ENCODE measurements at regions not wholly inside any gene's neighbourhood (a gene's known extent, or its start where the extent isn't known, plus 50 kb on each side); places are given as distances from the start of the nearest gene placed in this dataset.

DNA sequence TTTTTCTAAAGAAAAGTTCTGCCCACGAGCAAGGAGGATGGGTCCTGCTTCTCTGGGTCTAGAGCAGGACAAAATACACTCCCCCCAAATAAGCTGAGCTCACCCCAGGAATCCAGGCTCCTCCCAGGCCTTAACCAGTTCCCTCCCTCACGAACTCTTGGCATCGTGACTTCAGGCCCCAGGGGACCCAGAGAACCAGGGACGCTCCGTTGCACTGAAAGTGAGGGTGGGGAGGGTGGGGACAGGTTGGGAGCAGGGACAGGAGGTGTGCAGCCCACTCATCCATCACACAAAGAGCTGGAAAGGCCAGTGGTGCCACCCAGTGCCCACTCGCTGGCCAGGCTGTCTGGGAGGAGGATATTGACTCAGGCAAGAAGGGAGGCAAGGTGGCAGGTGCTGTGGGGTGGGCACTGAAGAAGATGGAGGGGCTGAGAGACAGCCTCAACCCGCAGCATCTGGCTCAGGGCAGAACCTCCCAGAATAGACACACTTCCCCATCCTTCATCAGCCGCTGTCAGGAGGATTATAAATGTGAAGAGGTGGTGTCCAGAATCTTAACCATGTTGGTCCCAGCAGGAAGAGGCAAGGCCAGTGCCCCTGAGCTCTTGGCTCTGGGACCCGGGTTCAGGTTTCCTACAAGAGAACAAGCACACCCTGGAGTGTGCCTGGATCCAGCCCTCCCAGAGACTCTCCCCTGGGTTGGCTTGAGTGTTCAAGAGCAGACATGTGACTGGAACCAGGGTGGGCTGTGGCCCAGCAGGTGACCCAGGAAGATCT, 67.9 kb upstream of the RPL38 start:
- intact Hi-C loops (cut with DNase I, micrococcal nuclease): no loop called here
- CTCF ChIA-PET: no interaction called here
- DNase-seq: no peak
- ATAC-seq (ENCODE audit: poor library complexity): no peak
- H3K27ac Mint-ChIP-seq: no peak overlapping the region
- no peaks in the 10 kb centered on the region for H3K36me3 Mint-ChIP-seq (ENCODE audit: low read depth)
- POLR2A ChIA-PET: no interaction called here
- no peaks in the 10 kb centered on the region for H3K9me3 Mint-ChIP-seq
- no peak overlapping the region for H3K4me3 Mint-ChIP-seq
- no peak overlapping the region for H3K4me3 ChIP-seq (ENCODE audit: low read length)
- TF ChIP-seq, protein P1, sequence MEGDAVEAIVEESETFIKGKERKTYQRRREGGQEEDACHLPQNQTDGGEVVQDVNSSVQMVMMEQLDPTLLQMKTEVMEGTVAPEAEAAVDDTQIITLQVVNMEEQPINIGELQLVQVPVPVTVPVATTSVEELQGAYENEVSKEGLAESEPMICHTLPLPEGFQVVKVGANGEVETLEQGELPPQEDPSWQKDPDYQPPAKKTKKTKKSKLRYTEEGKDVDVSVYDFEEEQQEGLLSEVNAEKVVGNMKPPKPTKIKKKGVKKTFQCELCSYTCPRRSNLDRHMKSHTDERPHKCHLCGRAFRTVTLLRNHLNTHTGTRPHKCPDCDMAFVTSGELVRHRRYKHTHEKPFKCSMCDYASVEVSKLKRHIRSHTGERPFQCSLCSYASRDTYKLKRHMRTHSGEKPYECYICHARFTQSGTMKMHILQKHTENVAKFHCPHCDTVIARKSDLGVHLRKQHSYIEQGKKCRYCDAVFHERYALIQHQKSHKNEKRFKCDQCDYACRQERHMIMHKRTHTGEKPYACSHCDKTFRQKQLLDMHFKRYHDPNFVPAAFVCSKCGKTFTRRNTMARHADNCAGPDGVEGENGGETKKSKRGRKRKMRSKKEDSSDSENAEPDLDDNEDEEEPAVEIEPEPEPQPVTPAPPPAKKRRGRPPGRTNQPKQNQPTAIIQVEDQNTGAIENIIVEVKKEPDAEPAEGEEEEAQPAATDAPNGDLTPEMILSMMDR (IDR thresholded peaks at IDR 0.05): no peak
- peaks cover 9 to 10% of the 10 kb centered on the region in 2 experiments for H3K27me3 ChIP-seq (ENCODE audit: control insufficient read depth in 1 of 2, insufficient read depth in 2 of 2, low read length in 2 of 2)
- peaks cover 57% of the 10 kb centered on the region for H3K27me3 Mint-ChIP-seq
- H3K36me3 ChIP-seq (ENCODE audit: insufficient read depth, low read length): no peaks in the 10 kb centered on the region
- no peak overlapping the region for H3K27ac ChIP-seq (ENCODE audit: low read depth in 1 of 2, low read length in 2 of 2)
- H3K4me1 ChIP-seq (ENCODE audit: insufficient read depth, low read length): no peaks in the 10 kb centered on the region
- H3K9me3 ChIP-seq (ENCODE audit: control insufficient read depth in 1 of 2, insufficient read depth in 1 of 2, low read length in 2 of 2): peaks cover 4% of the 10 kb centered on the region in 2 experiments
- H3K4me1 Mint-ChIP-seq (ENCODE audit: low read depth): no peaks in the 10 kb centered on the region

DNA sequence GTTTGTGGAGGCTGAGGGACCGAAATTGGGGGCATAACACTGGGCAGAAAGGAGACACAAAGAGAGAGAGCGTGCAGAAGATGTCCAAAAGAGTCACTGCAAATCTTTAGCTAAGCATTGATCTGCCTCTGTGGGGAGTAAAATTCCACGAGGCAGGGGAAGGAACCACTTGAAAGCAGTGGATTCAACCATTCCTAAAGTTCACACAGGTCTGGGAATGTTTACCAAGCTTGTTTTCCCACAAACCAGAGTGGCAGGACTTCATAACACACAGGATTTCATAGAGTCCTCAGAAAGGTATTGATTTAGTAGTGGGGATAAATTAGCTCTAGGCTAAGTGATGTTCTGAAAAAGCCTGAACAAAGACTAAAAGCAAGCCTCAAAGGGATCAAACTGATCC, 66.1 kb upstream of the RPL38 start:
- peaks cover 39% of the 10 kb centered on the region for H3K27me3 Mint-ChIP-seq
- TF ChIP-seq, protein P1 (IDR thresholded peaks at IDR 0.05): no peak
- no peak overlapping the region for H3K27ac Mint-ChIP-seq
- H3K4me3 Mint-ChIP-seq: no peak overlapping the region
- ChIA-PET CTCF (no interaction called here), POLR2A (no interaction called here)
- peaks cover 5 to 10% of the 10 kb centered on the region in 2 experiments for H3K27me3 ChIP-seq (ENCODE audit: control insufficient read depth in 1 of 2, insufficient read depth in 2 of 2, low read length in 2 of 2)
- DNase-seq (no peak), ATAC-seq (ENCODE audit: poor library complexity) (no peak)
- H3K36me3 ChIP-seq (ENCODE audit: insufficient read depth, low read length): no peaks in the 10 kb centered on the region
- no peaks in the 10 kb centered on the region for H3K4me1 ChIP-seq (ENCODE audit: insufficient read depth, low read length)
- peaks cover 3% of the 10 kb centered on the region for H3K9me3 Mint-ChIP-seq
- H3K27ac ChIP-seq (ENCODE audit: low read depth in 1 of 2, low read length in 2 of 2): no peak overlapping the region
- no peaks in the 10 kb centered on the region for H3K4me1 Mint-ChIP-seq (ENCODE audit: low read depth)
- H3K4me3 ChIP-seq (ENCODE audit: low read length): no peak overlapping the region
- intact Hi-C loops (cut with DNase I, micrococcal nuclease): no loop called here
- H3K9me3 ChIP-seq (ENCODE audit: control insufficient read depth in 1 of 2, insufficient read depth in 1 of 2, low read length in 2 of 2): peaks cover 4 to 19% of the 10 kb centered on the region in 2 experiments
- H3K36me3 Mint-ChIP-seq (ENCODE audit: low read depth): peaks cover 1% of the 10 kb centered on the region

DNA sequence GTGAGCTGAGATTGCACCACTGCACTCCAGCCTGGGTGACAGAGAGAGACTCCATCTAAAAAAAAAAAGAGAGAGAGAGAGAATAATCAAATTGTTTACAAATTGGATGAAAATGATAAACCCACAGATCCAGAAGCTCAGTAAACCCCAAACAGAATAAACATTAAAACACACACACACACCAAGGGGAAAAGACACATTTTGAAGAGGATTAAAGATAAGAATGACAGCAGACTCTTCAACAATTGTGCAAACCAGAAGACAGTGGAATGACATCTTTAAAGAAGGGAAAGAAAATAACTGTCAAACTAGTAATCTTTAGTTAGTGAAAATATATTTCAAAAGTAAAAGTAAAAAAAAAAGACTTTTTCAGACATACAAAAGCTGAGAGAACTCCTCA, 64.4 kb upstream of the RPL38 start:
- no peak overlapping the region for H3K27ac Mint-ChIP-seq
- Histone ChIP-seq H3K4me3 (ENCODE audit: low read length) (no peak overlapping the region), H3K9me3 (ENCODE audit: control insufficient read depth in 1 of 2, insufficient read depth in 1 of 2, low read length in 2 of 2) (peaks cover 8 to 36% of the 10 kb centered on the region in 2 experiments), H3K27me3 (ENCODE audit: control insufficient read depth in 1 of 2, insufficient read depth in 2 of 2, low read length in 2 of 2) (peaks cover 5 to 10% of the 10 kb centered on the region in 2 experiments), H3K27ac (ENCODE audit: low read depth in 1 of 2, low read length in 2 of 2) (no peak overlapping the region), H3K36me3 (ENCODE audit: insufficient read depth, low read length) (no peaks in the 10 kb centered on the region), H3K4me1 (ENCODE audit: insufficient read depth, low read length) (no peaks in the 10 kb centered on the region)
- no peak overlapping the region for H3K4me3 Mint-ChIP-seq
- peaks cover 3% of the 10 kb centered on the region for H3K9me3 Mint-ChIP-seq
- ChIA-PET CTCF (no interaction called here), POLR2A (no interaction called here)
- TF ChIP-seq, protein P1 (IDR thresholded peaks at IDR 0.05): no peak
- ATAC-seq (ENCODE audit: poor library complexity) (no peak), DNase-seq (no peak)
- H3K4me1 Mint-ChIP-seq (ENCODE audit: low read depth): no peaks in the 10 kb centered on the region
- H3K36me3 Mint-ChIP-seq (ENCODE audit: low read depth): peaks cover 4% of the 10 kb centered on the region
- peaks cover 29% of the 10 kb centered on the region for H3K27me3 Mint-ChIP-seq
- intact Hi-C loops (cut with DNase I, micrococcal nuclease): no loop called here

All from CD4-positive, alpha-beta T cell (primary cell).